HepG2 (cell line): ENCODE measurements at regions not wholly inside any gene's neighbourhood (a gene's known extent, or its start where the extent isn't known, plus 50 kb on each side); places are given as distances from the start of the nearest gene placed in this dataset.

Experiments used
- ATAC-seq: fragments of 200-7000 bp; cut with Tn5 transposase; 3 replicates; pipeline ENCODE4 v1.9.1; 2020; ENCODE audit warnings: mild to moderate bottlenecking, moderate library complexity
- BruUV-seq: library from RNA; stranded (reverse); fragments of 400-500 nt; replicated peaks from 2 replicates; lab custom pipeline; 2021; lab: Mats Ljungman, UMichigan
- CTCF ChIA-PET: fragments of 300-600 bp; formaldehyde crosslinking; extraction: SDS; loops from one replicate; lab custom pipeline; 2021; ENCODE audit warnings: low total read pairs, inconsistent platforms, low intra/inter-chr PET ratio; lab: Yijun Ruan, JAX
- POLR2A ChIA-PET: fragments of 350-600 bp; sonication (Branson Sonifier 250); formaldehyde crosslinking; loops from one replicate; lab custom pipeline; 2020; ENCODE audit warnings: antibody characterized with exemption, inconsistent platforms; lab: Yijun Ruan, JAX
- DNase-seq: peaks from one replicate; pipeline ENCODE4 v3.0.0-alpha.2; 2015; ENCODE audit warnings: low spot score
- FAIRE-seq: peaks from 3 replicates; lab custom pipeline; 2011; peaks lifted over from hg19 to GRCh38; lab: Jason Lieb, UNC
- H2AFZ ChIP-seq: one replicate; pipeline ENCODE4 v1.6.1; 2011; ENCODE audit warnings: low read length, inconsistent platforms
- H3K27ac ChIP-seq: fragments of 300-600 bp; 3 replicates; pipeline ENCODE4 v1.8.0; 2011; ENCODE audit warnings: mixed run types, mild to moderate bottlenecking, mixed read lengths, low read length, inconsistent platforms; ENCODE audit not compliant: insufficient read depth; ENCODE audit errors: extremely low read length
- H3K27me3 ChIP-seq, 2 experiments: fragments of 200-600 bp in 1 of 2; 2 replicates in 1 of 2; 3 replicates in 1 of 2; pipeline versions ENCODE4 v1.6.0 to v1.8.0; 2011; ENCODE audit warnings: low read length in 2 of 2, mild to moderate bottlenecking in 2 of 2, moderate library complexity in 2 of 2, inconsistent platforms in 1 of 2; ENCODE audit not compliant: insufficient read depth in 2 of 2, control insufficient read depth in 1 of 2
- H3K36me3 ChIP-seq, 2 experiments: fragments of 200-600 bp in 1 of 2; replicated peaks in 1 of 2; 2 replicates in 1 of 2; 3 replicates in 1 of 2; pipeline versions ENCODE4 v1.5.1 to v1.8.0; 2011; ENCODE audit warnings: low read length in 2 of 2, inconsistent platforms in 1 of 2; ENCODE audit not compliant: insufficient read depth in 2 of 2, control insufficient read depth in 1 of 2
- H3K4me1 ChIP-seq: 2 replicates; pipeline ENCODE4 v1.5.1; 2012; ENCODE audit warnings: low read length, inconsistent platforms; ENCODE audit not compliant: insufficient read depth
- H3K4me2 ChIP-seq: 2 replicates; pipeline ENCODE4 v1.6.0; 2011; ENCODE audit warnings: low read depth, low read length, inconsistent platforms
- H3K4me3 ChIP-seq, 3 experiments: fragments of 200-600 bp in 1 of 3; sonication (generic), shearing (Covaris generic) in 1 of 3; replicated peaks in 1 of 3; 2 replicates each; pipeline ENCODE4 v1.5.1; 2011 to 2016; ENCODE audit warnings: low read length in 3 of 3, inconsistent platforms in 2 of 3, low read depth in 2 of 3, mild to moderate bottlenecking in 2 of 3, control low read depth in 1 of 3, mixed read lengths in 1 of 3; ENCODE audit not compliant: insufficient read depth in 1 of 3
- H3K79me2 ChIP-seq: one replicate; pipeline ENCODE4 v1.6.1; 2011; ENCODE audit warnings: low read length, inconsistent platforms; ENCODE audit not compliant: insufficient read depth
- H3K9ac ChIP-seq: 2 replicates; pipeline ENCODE4 v1.6.0; 2011; ENCODE audit warnings: mild to moderate bottlenecking, low read depth, low read length, inconsistent platforms; ENCODE audit not compliant: insufficient read depth
- H3K9me3 ChIP-seq: 2 replicates; pipeline ENCODE4 v1.5.1; 2012; ENCODE audit warnings: mild to moderate bottlenecking, low read length
- H4K20me1 ChIP-seq: 2 replicates; pipeline ENCODE4 v1.6.0; 2011; ENCODE audit warnings: inconsistent platforms, mild to moderate bottlenecking, low read length, moderate library complexity; ENCODE audit not compliant: insufficient read depth
- AHR ChIP-seq: IDR thresholded peaks from 2 replicates; pipeline ENCODE4 v1.6.1; 2018; ENCODE audit warnings: missing genetic modification reagents, missing compliant biosample characterization
- CHCHD3 ChIP-seq: sonication (generic); formaldehyde crosslinking; IDR thresholded peaks from 2 replicates; pipeline ENCODE4 v1.8.0; 2022; ENCODE audit warnings: mild to moderate bottlenecking, missing genetic modification reagents, moderate library complexity
- NFKBIZ ChIP-seq: IDR thresholded peaks from 2 replicates; pipeline ENCODE4 v1.6.1; 2018; ENCODE audit warnings: missing genetic modification reagents, missing compliant biosample characterization
- SAP130 ChIP-seq: IDR thresholded peaks from 2 replicates; pipeline ENCODE4 v1.6.1; 2016; ENCODE audit warnings: low read depth
- SKIL ChIP-seq: sonication (generic); formaldehyde crosslinking; IDR thresholded peaks from 2 replicates; pipeline ENCODE4 v1.8.0; 2022; ENCODE audit warnings: missing genetic modification reagents, mild to moderate bottlenecking, moderate library complexity, borderline replicate concordance
- ZNF296 ChIP-seq: sonication (generic); formaldehyde crosslinking; conservative IDR thresholded peaks from 2 replicates; pipeline ENCODE4 v1.5.0; 2020; ENCODE audit warnings: mild to moderate bottlenecking, missing genetic modification reagents
- ZNF451 ChIP-seq: sonication (generic); formaldehyde crosslinking; IDR thresholded peaks from 2 replicates; pipeline ENCODE4 v1.5.0; 2020; ENCODE audit warnings: mild to moderate bottlenecking, missing genetic modification reagents
- WGBS: methylation state at CpG from one replicate; pipeline ENCODE4 v1.1.6; 2017; ENCODE audit warnings: low lambda C conversion rate; 5-methylcytosine and 5-hydroxymethylcytosine counted together
- in situ Hi-C: cut with HindIII; loops from 2 replicates; pipeline ENCODE4 v1.10.0; 2017; ENCODE audit warnings: low pct_unique_long_range_greater_than_20kb; ENCODE audit not compliant: extremely low pct_ligation_motif_present
- intact Hi-C: fragments of 100-400 bp; cut with micrococcal nuclease; formaldehyde crosslinking; loops from one replicate; pipeline ENCODE4 v1.10.0; 2022; ENCODE audit not compliant: unreplicated experiment
- TF ChIP-seq, protein P1 (sequence below): sonication (generic); formaldehyde crosslinking; IDR thresholded peaks from 2 replicates; pipeline ENCODE4 v1.9.0; 2021; ENCODE audit warnings: mild to moderate bottlenecking, missing genetic modification reagents

- TF ChIP-seq ZNF296 (CRISPR knock-in tag) = no peak
- no peak for TF ChIP-seq SKIL (CRISPR knock-in tag)
- no peak for TF ChIP-seq SAP130 (CRISPR knock-in tag)
- TF ChIP-seq, all 625 proteins: peak for 0
- Histone ChIP-seq H4K20me1 (no peaks in the 10 kb centered on the region), H3K9ac (no peak overlapping the region), H3K27me3 (no peaks in the 10 kb centered on the region), H3K4me1 (no peaks in the 10 kb centered on the region), H3K79me2 (no peaks in the 10 kb centered on the region), H3K36me3 (no peaks in the 10 kb centered on the region), H3K9me3 (no peaks in the 10 kb centered on the region), H3K27ac (no peak overlapping the region), H2AFZ (no peak overlapping the region), H3K4me3 (no peak overlapping the region), H3K4me2 (no peak overlapping the region)
- WGBS = 4% methylated on average over 3 of the region's 3 CpGs
- no peak for ATAC-seq
- no peak for DNase-seq
- FAIRE-seq = no peak
- no TSS peak for BruUV-seq
- intact Hi-C loops (no loop called here), in situ Hi-C loops (no loop called here)
- CTCF ChIA-PET = no interaction called here
- POLR2A ChIA-PET = no interaction called here
These were observed 116.1 kb upstream of the IL12A start for GRCh38 chr3:159872374-159873109.

GRCh38 chr3:159875116-159875515 lies 113.5 kb upstream of the IL12A start:
- Histone ChIP-seq H3K36me3 (no peaks in the 10 kb centered on the region), H3K4me1 (no peaks in the 10 kb centered on the region), H4K20me1 (no peaks in the 10 kb centered on the region), H3K9ac (no peak overlapping the region), H3K27me3 (no peaks in the 10 kb centered on the region), H3K9me3 (no peaks in the 10 kb centered on the region), H3K79me2 (no peaks in the 10 kb centered on the region), H3K4me3 (no peak overlapping the region), H2AFZ (no peak overlapping the region), H3K27ac (no peak overlapping the region), H3K4me2 (no peak overlapping the region)
- POLR2A ChIA-PET = no interaction called here
- DNase-seq (no peak), ATAC-seq (no peak), FAIRE-seq (no peak)
- no TSS peak for BruUV-seq
- intact Hi-C loops = no loop called here
- in situ Hi-C loops = no loop called here
- CTCF ChIA-PET = no interaction called here
- no peak for TF ChIP-seq ZNF451 (CRISPR knock-in tag)
- no peak for TF ChIP-seq NFKBIZ (CRISPR knock-in tag)
- no peak for TF ChIP-seq AHR (CRISPR knock-in tag)
- TF ChIP-seq CHCHD3 (CRISPR knock-in tag) = no peak
- TF ChIP-seq, protein P1, sequence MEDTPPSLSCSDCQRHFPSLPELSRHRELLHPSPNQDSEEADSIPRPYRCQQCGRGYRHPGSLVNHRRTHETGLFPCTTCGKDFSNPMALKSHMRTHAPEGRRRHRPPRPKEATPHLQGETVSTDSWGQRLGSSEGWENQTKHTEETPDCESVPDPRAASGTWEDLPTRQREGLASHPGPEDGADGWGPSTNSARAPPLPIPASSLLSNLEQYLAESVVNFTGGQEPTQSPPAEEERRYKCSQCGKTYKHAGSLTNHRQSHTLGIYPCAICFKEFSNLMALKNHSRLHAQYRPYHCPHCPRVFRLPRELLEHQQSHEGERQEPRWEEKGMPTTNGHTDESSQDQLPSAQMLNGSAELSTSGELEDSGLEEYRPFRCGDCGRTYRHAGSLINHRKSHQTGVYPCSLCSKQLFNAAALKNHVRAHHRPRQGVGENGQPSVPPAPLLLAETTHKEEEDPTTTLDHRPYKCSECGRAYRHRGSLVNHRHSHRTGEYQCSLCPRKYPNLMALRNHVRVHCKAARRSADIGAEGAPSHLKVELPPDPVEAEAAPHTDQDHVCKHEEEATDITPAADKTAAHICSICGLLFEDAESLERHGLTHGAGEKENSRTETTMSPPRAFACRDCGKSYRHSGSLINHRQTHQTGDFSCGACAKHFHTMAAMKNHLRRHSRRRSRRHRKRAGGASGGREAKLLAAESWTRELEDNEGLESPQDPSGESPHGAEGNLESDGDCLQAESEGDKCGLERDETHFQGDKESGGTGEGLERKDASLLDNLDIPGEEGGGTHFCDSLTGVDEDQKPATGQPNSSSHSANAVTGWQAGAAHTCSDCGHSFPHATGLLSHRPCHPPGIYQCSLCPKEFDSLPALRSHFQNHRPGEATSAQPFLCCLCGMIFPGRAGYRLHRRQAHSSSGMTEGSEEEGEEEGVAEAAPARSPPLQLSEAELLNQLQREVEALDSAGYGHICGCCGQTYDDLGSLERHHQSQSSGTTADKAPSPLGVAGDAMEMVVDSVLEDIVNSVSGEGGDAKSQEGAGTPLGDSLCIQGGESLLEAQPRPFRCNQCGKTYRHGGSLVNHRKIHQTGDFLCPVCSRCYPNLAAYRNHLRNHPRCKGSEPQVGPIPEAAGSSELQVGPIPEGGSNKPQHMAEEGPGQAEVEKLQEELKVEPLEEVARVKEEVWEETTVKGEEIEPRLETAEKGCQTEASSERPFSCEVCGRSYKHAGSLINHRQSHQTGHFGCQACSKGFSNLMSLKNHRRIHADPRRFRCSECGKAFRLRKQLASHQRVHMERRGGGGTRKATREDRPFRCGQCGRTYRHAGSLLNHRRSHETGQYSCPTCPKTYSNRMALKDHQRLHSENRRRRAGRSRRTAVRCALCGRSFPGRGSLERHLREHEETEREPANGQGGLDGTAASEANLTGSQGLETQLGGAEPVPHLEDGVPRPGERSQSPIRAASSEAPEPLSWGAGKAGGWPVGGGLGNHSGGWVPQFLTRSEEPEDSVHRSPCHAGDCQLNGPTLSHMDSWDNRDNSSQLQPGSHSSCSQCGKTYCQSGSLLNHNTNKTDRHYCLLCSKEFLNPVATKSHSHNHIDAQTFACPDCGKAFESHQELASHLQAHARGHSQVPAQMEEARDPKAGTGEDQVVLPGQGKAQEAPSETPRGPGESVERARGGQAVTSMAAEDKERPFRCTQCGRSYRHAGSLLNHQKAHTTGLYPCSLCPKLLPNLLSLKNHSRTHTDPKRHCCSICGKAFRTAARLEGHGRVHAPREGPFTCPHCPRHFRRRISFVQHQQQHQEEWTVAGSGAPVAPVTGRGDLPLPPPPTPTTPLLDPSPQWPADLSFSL = no peak
